H9 (cell line): ENCODE measurements at regions not wholly inside any gene's neighbourhood (a gene's known extent, or its start where the extent isn't known, plus 50 kb on each side); places are given as distances from the start of the nearest gene placed in this dataset.

Experiments
- DNase-seq: peaks from one replicate; pipeline ENCODE4 v3.0.0-alpha.2; 2017
- H2AFZ ChIP-seq: one replicate; pipeline ENCODE4 v1.6.1; 2013; ENCODE audit warnings: mild to moderate bottlenecking, low read length, control low read depth, moderate library complexity
- H2AK5ac ChIP-seq: 2 replicates; pipeline ENCODE4 v1.6.1; 2013; ENCODE audit warnings: low read length, control low read depth, mixed read lengths; ENCODE audit not compliant: insufficient read length
- H2BK120ac ChIP-seq: one replicate; pipeline ENCODE4 v1.6.1; 2013; ENCODE audit warnings: low read depth, mild to moderate bottlenecking, low read length, control low read depth, inconsistent platforms; ENCODE audit not compliant: poor library complexity, severe bottlenecking
- H2BK12ac ChIP-seq: 2 replicates; pipeline ENCODE4 v1.6.1; 2013; ENCODE audit warnings: low read length, control low read depth, mixed read lengths, low read depth; ENCODE audit not compliant: insufficient read length
- H2BK15ac ChIP-seq: 2 replicates; pipeline ENCODE4 v1.6.1; 2013; ENCODE audit warnings: low read depth, low read length, control low read depth
- H2BK20ac ChIP-seq: one replicate; pipeline ENCODE4 v1.6.1; 2013; ENCODE audit warnings: low read depth, mild to moderate bottlenecking, low read length, control low read depth, inconsistent platforms; ENCODE audit not compliant: poor library complexity, severe bottlenecking
- H2BK5ac ChIP-seq: 2 replicates; pipeline ENCODE4 v1.6.1; 2013; ENCODE audit warnings: low read length, control low read depth, mixed read lengths; ENCODE audit not compliant: insufficient read length
- H3K14ac ChIP-seq: 2 replicates; pipeline ENCODE4 v1.6.1; 2013; ENCODE audit warnings: low read length, control low read depth; ENCODE audit not compliant: insufficient read depth
- H3K18ac ChIP-seq: 2 replicates; pipeline ENCODE4 v1.6.1; 2013; ENCODE audit warnings: low read depth, mild to moderate bottlenecking, mixed read lengths, low read length, control low read depth; ENCODE audit not compliant: insufficient read length
- H3K23ac ChIP-seq: 2 replicates; pipeline ENCODE4 v1.6.1; 2013; ENCODE audit warnings: low read length, control low read depth, mixed read lengths, low read depth; ENCODE audit not compliant: insufficient read length
- H3K23me2 ChIP-seq: 2 replicates; pipeline ENCODE4 v1.6.1; 2013; ENCODE audit warnings: low read depth, mild to moderate bottlenecking, mixed read lengths, low read length, control low read depth; ENCODE audit not compliant: insufficient read length, poor library complexity, severe bottlenecking
- H3K27ac ChIP-seq: 2 replicates; pipeline ENCODE4 v1.5.1; 2013; ENCODE audit warnings: low read length, control low read depth, mixed read lengths, low read depth; ENCODE audit not compliant: insufficient read length
- H3K27me3 ChIP-seq: 2 replicates; pipeline ENCODE4 v1.6.1; 2013; ENCODE audit warnings: low read length, control low read depth, inconsistent platforms; ENCODE audit not compliant: insufficient read depth
- H3K4ac ChIP-seq: 2 replicates; pipeline ENCODE4 v1.6.1; 2013; ENCODE audit warnings: low read depth, mild to moderate bottlenecking, control low read depth, inconsistent platforms, low read length, moderate library complexity
- H3K4me1 ChIP-seq: 2 replicates; pipeline ENCODE4 v1.6.1; 2013; ENCODE audit warnings: low read length, control low read depth, inconsistent platforms; ENCODE audit not compliant: insufficient read depth
- H3K4me2 ChIP-seq: 2 replicates; pipeline ENCODE4 v1.6.1; 2013; ENCODE audit warnings: low read length, control low read depth, mixed read lengths; ENCODE audit not compliant: insufficient read length, insufficient read depth
- H3K56ac ChIP-seq: 2 replicates; pipeline ENCODE4 v1.6.1; 2013; ENCODE audit warnings: low read depth, mild to moderate bottlenecking, mixed read lengths, low read length, control low read depth; ENCODE audit not compliant: insufficient read length
- H3K79me1 ChIP-seq: 2 replicates; pipeline ENCODE4 v1.6.1; 2013; ENCODE audit warnings: low read depth, mild to moderate bottlenecking, moderate library complexity, low read length, control low read depth, inconsistent platforms; ENCODE audit not compliant: insufficient read depth, poor library complexity, severe bottlenecking
- H3K79me2 ChIP-seq: 2 replicates; pipeline ENCODE4 v1.6.1; 2013; ENCODE audit warnings: low read length, control low read depth, inconsistent platforms; ENCODE audit not compliant: insufficient read depth
- H3K9ac ChIP-seq: 2 replicates; pipeline ENCODE4 v1.6.1; 2013; ENCODE audit warnings: low read length, control low read depth, mixed read lengths; ENCODE audit not compliant: insufficient read length; ENCODE audit errors: extremely low read depth
- H3K9me3 ChIP-seq: one replicate; pipeline ENCODE4 v1.6.1; 2013; ENCODE audit warnings: low read depth, low read length, inconsistent platforms; ENCODE audit not compliant: control insufficient read depth
- H3T11ph ChIP-seq: one replicate; pipeline ENCODE4 v1.6.1; 2013; ENCODE audit warnings: mild to moderate bottlenecking, low read length, control low read depth, inconsistent platforms
- H4K20me1 ChIP-seq: one replicate; pipeline ENCODE4 v1.6.1; 2013; ENCODE audit not compliant: control insufficient read depth, insufficient read length, insufficient read depth
- H4K5ac ChIP-seq: 2 replicates; pipeline ENCODE4 v1.6.1; 2013; ENCODE audit warnings: low read depth, mild to moderate bottlenecking, mixed read lengths, low read length, control low read depth; ENCODE audit not compliant: insufficient read length
- H4K8ac ChIP-seq: replicated peaks from 2 replicates; pipeline ENCODE4 v1.6.1; 2013; ENCODE audit warnings: low read length, control low read depth, mixed read lengths, low read depth; ENCODE audit not compliant: insufficient read length
- H4K91ac ChIP-seq: 2 replicates; pipeline ENCODE4 v1.6.1; 2013; ENCODE audit warnings: low read depth, mild to moderate bottlenecking, moderate library complexity, mixed read lengths, low read length, control low read depth; ENCODE audit not compliant: insufficient read length
- H3K27ac Mint-ChIP-seq, 3 experiments: 2 replicates in 2 of 3; 3 replicates in 1 of 3; pipeline ENCODE4 v1.8.0; 2020 to 2021; ENCODE audit warnings: mixed read lengths in 3 of 3, mild to moderate bottlenecking in 1 of 3, moderate library complexity in 1 of 3
- H3K27me3 Mint-ChIP-seq: 2 replicates; pipeline ENCODE4 v1.8.0; 2021; ENCODE audit warnings: low read depth, mild to moderate bottlenecking, moderate library complexity, mixed read lengths
- H3K36me3 Mint-ChIP-seq, 3 experiments: 2 replicates in 2 of 3; 3 replicates in 1 of 3; pipeline ENCODE4 v1.8.0; 2020 to 2021; ENCODE audit warnings: low read depth in 3 of 3, mixed read lengths in 3 of 3; ENCODE audit not compliant: insufficient read depth in 1 of 3
- H3K4me1 Mint-ChIP-seq, 2 experiments: 2 replicates each; pipeline ENCODE4 v1.8.0; 2020; ENCODE audit warnings: mixed read lengths in 2 of 2
- H3K4me3 Mint-ChIP-seq, 2 experiments: 2 replicates in 1 of 2; 3 replicates in 1 of 2; pipeline ENCODE4 v1.8.0; 2020 to 2021; ENCODE audit warnings: mild to moderate bottlenecking in 2 of 2, mixed read lengths in 2 of 2, moderate library complexity in 1 of 2
- H3K9me3 Mint-ChIP-seq, 2 experiments: 2 replicates in 1 of 2; 3 replicates in 1 of 2; pipeline ENCODE4 v1.8.0; 2020; ENCODE audit warnings: mild to moderate bottlenecking in 2 of 2, mixed read lengths in 2 of 2, moderate library complexity in 1 of 2
- CTCF ChIP-seq: fragments of 200-600 bp; sonication (generic); conservative IDR thresholded peaks from 3 replicates; pipeline ENCODE4 v1.8.0; 2021; ENCODE audit warnings: antibody characterized with exemption, mild to moderate bottlenecking
- WGBS: extraction: QIAGEN DNeasy Blood & Tissue Kit; methylation state at CpG from one replicate; pipeline ENCODE4 v1.1.7; 2013; ENCODE audit warnings: missing lambda C conversion rate, low lambda C conversion rate, mixed read lengths; ENCODE audit not compliant: insufficient read length; ENCODE audit errors: extremely low coverage; 5-methylcytosine and 5-hydroxymethylcytosine counted together

DNA sequence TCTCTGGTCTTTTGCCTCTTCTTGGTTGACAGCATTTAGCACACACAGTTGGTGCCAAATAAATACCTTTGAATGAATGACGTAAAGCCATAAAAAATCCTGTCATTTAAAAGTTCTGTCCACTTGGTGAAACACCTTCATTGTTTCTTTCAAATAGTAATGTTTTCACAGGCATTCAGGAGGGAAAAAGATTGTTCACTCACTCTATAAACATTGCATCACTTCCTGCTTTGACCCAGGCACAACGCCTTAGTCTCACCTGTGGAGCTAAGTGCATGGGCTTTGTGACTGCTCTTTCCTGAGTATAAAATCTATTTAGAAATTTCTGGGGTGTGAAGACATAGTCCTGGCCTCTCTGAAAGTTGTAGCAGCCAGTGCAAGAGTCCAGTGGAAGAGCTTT is 88.9 kb upstream of the CXCL14 start:
- Mint-ChIP-seq H3K27me3 (peaks cover 16% of the 10 kb centered on the region), H3K27ac (no peak overlapping the region), H3K4me1 (peaks cover 0 to 1% of the 10 kb centered on the region in 2 experiments; a peak in 3 of 4 replicates), H3K36me3 (no peaks in the 10 kb centered on the region), H3K4me3 (no peak overlapping the region), H3K9me3 (no peaks in the 10 kb centered on the region)
- no peak overlapping the region for H2AFZ ChIP-seq
- H3K4me2 ChIP-seq, result no peak overlapping the region
- H3T11ph ChIP-seq, result no peak overlapping the region
- no peak overlapping the region for H3K9ac ChIP-seq
- H3K27me3 ChIP-seq, result no peaks in the 10 kb centered on the region
- H3K23ac ChIP-seq, result no peak overlapping the region
- no peaks in the 10 kb centered on the region for H3K79me1 ChIP-seq
- no peak overlapping the region for H4K5ac ChIP-seq
- no peak for TF ChIP-seq CTCF
- H3K9me3 ChIP-seq, result no peaks in the 10 kb centered on the region
- WGBS, result no CpG with 5 or more reads among the region's 2 CpGs
- H2BK120ac ChIP-seq, result no peak overlapping the region
- no peak overlapping the region for H2BK20ac ChIP-seq
- DNase-seq, result no peak
- no peak overlapping the region for H2BK12ac ChIP-seq
- no peaks in the 10 kb centered on the region for H3K23me2 ChIP-seq
- no peak overlapping the region for H3K18ac ChIP-seq
- no peak overlapping the region for H2AK5ac ChIP-seq
- no peak overlapping the region for H2BK5ac ChIP-seq
- no peak overlapping the region for H3K56ac ChIP-seq
- H4K91ac ChIP-seq, result no peak overlapping the region
- H2BK15ac ChIP-seq, result no peak overlapping the region
- no peak overlapping the region for H4K8ac ChIP-seq
- no peak overlapping the region for H3K4ac ChIP-seq
- H4K20me1 ChIP-seq, result no peaks in the 10 kb centered on the region
- no peaks in the 10 kb centered on the region for H3K79me2 ChIP-seq
- H3K4me1 ChIP-seq, result no peaks in the 10 kb centered on the region
- no peak overlapping the region for H3K27ac ChIP-seq
- no peak overlapping the region for H3K14ac ChIP-seq
